Breast epithelium (tissue), 4 donors: ENCODE measurements at regions not wholly inside any gene's neighbourhood (a gene's known extent, or its start where the extent isn't known, plus 50 kb on each side); places are given as distances from the start of the nearest gene placed in this dataset.
"Not testable (repeated sequence)": the region's sequence is repeated elsewhere in the genome, so short reads cannot be mapped to it uniquely, and the experiment has no call there.

ENCODE experiments used
- DNase-seq, 2 donors: peaks; one replicate each; pipeline ENCODE4 v3.0.0-alpha.2; 2019; ENCODE audit warnings: low spot score in 2 of 2
- H3K27ac ChIP-seq, 2 donors: fragments of 200-600 bp; sonication (generic) in 1 of 2; one replicate each; pipeline ENCODE4 v1.5.1; 2016 to 2019; ENCODE audit warnings: mild to moderate bottlenecking in 1 of 2
- H3K27me3 ChIP-seq, 2 donors: fragments of 200-600 bp; sonication (generic) in 1 of 2; one replicate each; pipeline versions ENCODE4 v1.5.1 to v1.6.0; 2017 to 2019; ENCODE audit warnings: control low read depth in 1 of 2, mild to moderate bottlenecking in 1 of 2
- H3K36me3 ChIP-seq: fragments of 200-600 bp; one replicate; pipeline ENCODE4 v1.5.1; 2019
- H3K4me1 ChIP-seq, 2 donors: fragments of 200-600 bp; sonication (generic); one replicate each; pipeline ENCODE4 v1.5.1; 2016 to 2019; ENCODE audit warnings: control low read depth in 1 of 2
- H3K4me3 ChIP-seq, 3 donors: fragments of 200-600 bp; sonication (generic); 1 replicate in 2 of 3; 2 replicates in 1 of 3; pipeline ENCODE4 v1.5.1; 2016 to 2019; ENCODE audit warnings: mild to moderate bottlenecking in 3 of 3, moderate library complexity in 2 of 3
- H3K9me3 ChIP-seq, 2 donors: fragments of 200-600 bp; sonication (generic) in 1 of 2; one replicate each; pipeline ENCODE4 v1.5.1; 2016 to 2019; ENCODE audit warnings: control low read depth in 1 of 2
- POLR2A ChIP-seq: fragments of 450-650 bp; IDR thresholded peaks from one replicate; pipeline ENCODE4 v1.6.1; 2016; ENCODE audit warnings: antibody characterized with exemption, mild to moderate bottlenecking, moderate library complexity
- POLR2AphosphoS5 ChIP-seq, 3 donors: sonication (generic); formaldehyde crosslinking; IDR thresholded peaks; one replicate each; pipeline ENCODE4 v1.6.1; 2017; ENCODE audit warnings: antibody characterized with exemption in 3 of 3
- intact Hi-C: fragments of 100-400 bp; cut with DNase I; formaldehyde crosslinking; loops from one replicate; pipeline ENCODE4 v1.15.1; 2023; ENCODE audit warnings: low total_unique reads
- TF ChIP-seq, protein P1 (sequence below), 3 donors: fragments of 450-650 bp; IDR thresholded peaks; one replicate each; pipeline ENCODE4 v1.5.1; 2016 to 2017; ENCODE audit warnings: antibody characterized with exemption in 3 of 3, mild to moderate bottlenecking in 3 of 3, moderate library complexity in 3 of 3

GRCh38 chr2:226295123-226295522 lies 504.5 kb downstream of the IRS1 start:
- no peaks in the 10 kb centered on the region for H3K4me1 ChIP-seq
- H3K4me3 ChIP-seq: no peak overlapping the region
- intact Hi-C loops: no loop called here
- H3K27me3 ChIP-seq: no peaks in the 10 kb centered on the region
- no peak for DNase-seq
- TF ChIP-seq POLR2A: no peak
- H3K27ac ChIP-seq: no peak overlapping the region
- H3K9me3 ChIP-seq: peaks cover 10 to 17% of the 10 kb centered on the region in 2 donors
- H3K36me3 ChIP-seq: no peaks in the 10 kb centered on the region

DNA sequence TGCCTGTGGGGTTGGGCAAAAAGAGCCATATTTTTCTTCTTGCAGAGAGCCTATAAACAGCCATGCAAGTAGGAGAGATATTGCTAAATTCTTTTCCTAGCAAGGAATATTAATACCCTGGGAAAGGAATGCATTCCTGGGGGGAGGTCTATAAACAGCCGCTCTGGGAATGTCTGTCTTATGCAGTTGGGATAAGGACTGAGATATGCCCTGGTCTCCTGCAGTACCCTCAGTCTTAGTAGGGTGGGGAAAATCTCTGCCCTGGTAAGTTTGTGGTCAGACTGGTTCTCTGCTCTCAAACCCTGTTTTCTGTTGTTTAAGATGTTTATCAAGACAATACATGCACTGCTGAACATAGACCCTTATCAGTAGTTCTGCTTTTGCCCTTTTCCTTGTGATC lies 508.3 kb downstream of the IRS1 start:
- peaks cover 10 to 17% of the 10 kb centered on the region in 2 donors for H3K9me3 ChIP-seq
- H3K4me1 ChIP-seq, H3K27ac ChIP-seq, intact Hi-C loops, H3K27me3 ChIP-seq, DNase-seq, H3K36me3 ChIP-seq, H3K4me3 ChIP-seq: not testable (repeated sequence)

DNA sequence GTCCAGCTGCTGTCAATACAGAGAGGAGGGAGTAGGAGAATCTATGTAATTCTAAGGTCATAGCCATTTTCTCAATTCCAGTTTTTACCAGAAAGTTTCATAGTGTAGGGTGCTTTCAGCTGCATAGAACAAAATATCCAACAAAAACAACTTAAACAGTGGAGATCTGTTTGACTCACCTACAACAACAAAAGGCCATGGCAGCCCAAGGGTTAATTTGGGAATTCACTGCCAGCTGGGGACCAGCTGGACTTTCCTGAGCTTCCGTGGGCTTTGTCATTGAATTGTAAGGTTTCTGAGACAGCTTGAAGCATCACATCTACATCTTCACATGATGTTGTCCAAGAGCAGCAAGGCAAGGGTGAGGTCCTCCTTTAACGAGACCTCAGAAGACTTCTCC lies 512.7 kb downstream of the IRS1 start:
- Histone ChIP-seq H3K36me3 (no peaks in the 10 kb centered on the region), H3K4me3 (no peak overlapping the region), H3K9me3 (peaks cover 9 to 14% of the 10 kb centered on the region in 2 donors), H3K27me3 (no peaks in the 10 kb centered on the region), H3K4me1 (no peaks in the 10 kb centered on the region), H3K27ac (no peak overlapping the region)
- intact Hi-C loops: no loop called here
- no peak for TF ChIP-seq POLR2AphosphoS5 (IDR thresholded peaks at IDR 0.05)
- TF ChIP-seq, protein P1, sequence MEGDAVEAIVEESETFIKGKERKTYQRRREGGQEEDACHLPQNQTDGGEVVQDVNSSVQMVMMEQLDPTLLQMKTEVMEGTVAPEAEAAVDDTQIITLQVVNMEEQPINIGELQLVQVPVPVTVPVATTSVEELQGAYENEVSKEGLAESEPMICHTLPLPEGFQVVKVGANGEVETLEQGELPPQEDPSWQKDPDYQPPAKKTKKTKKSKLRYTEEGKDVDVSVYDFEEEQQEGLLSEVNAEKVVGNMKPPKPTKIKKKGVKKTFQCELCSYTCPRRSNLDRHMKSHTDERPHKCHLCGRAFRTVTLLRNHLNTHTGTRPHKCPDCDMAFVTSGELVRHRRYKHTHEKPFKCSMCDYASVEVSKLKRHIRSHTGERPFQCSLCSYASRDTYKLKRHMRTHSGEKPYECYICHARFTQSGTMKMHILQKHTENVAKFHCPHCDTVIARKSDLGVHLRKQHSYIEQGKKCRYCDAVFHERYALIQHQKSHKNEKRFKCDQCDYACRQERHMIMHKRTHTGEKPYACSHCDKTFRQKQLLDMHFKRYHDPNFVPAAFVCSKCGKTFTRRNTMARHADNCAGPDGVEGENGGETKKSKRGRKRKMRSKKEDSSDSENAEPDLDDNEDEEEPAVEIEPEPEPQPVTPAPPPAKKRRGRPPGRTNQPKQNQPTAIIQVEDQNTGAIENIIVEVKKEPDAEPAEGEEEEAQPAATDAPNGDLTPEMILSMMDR (IDR thresholded peaks at IDR 0.05): no peak
- TF ChIP-seq POLR2A: no peak
- DNase-seq: no peak

DNA sequence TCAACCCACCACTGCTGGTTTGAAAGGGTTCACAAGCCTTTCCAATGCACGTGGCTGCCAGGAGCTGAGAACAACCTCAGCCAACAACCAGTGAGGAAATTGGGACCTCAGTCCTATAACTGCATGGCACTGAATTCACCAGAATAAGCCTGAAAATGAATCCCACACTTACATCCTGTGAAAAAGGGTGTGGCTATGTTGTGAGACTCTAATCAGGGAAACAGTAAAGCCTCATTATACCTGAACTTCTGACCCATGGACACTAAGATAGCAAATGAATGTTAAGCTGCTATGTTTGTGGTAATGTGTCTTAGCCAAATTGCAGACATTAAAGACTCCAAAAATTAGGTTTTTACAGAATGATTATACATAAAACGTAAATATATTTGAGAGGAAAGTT lies 515.8 kb downstream of the IRS1 start:
- TF ChIP-seq POLR2AphosphoS5 (IDR thresholded peaks at IDR 0.05) (no peak), POLR2A (no peak)
- no peaks in the 10 kb centered on the region for H3K36me3 ChIP-seq
- no peak overlapping the region for H3K4me3 ChIP-seq
- no peak overlapping the region for H3K27ac ChIP-seq
- no peaks in the 10 kb centered on the region for H3K9me3 ChIP-seq
- intact Hi-C loops: no loop called here
- no peak for DNase-seq
- H3K4me1 ChIP-seq: no peaks in the 10 kb centered on the region
- H3K27me3 ChIP-seq: no peaks in the 10 kb centered on the region

DNA sequence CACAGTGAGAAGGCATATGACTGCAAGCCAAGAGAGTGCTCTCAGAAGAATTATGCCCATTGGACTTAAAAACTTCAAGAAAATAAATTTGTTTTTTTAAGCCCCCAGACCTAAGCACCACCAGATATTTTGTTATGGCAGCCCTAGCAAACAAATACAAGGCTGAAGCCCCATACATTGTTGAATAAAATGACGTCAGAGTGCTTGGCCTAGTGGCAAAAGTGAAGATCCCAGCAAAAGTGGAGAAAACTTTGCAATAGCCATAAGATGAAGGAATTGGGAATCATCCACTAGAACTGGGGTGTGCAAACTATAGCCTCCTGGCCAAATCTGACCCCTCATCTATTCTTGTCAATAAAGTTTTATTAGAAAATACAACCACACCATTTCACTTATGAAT lies 517.5 kb downstream of the IRS1 start:
- TF ChIP-seq POLR2A (no peak), POLR2AphosphoS5 (IDR thresholded peaks at IDR 0.05) (no peak)
- TF ChIP-seq, protein P1 (IDR thresholded peaks at IDR 0.05): no peak
- DNase-seq: no peak
- Histone ChIP-seq H3K4me1 (no peaks in the 10 kb centered on the region), H3K27ac (no peak overlapping the region), H3K27me3 (no peaks in the 10 kb centered on the region), H3K36me3 (no peaks in the 10 kb centered on the region), H3K9me3 (no peaks in the 10 kb centered on the region), H3K4me3 (no peak overlapping the region)
- intact Hi-C loops: no loop called here

DNA sequence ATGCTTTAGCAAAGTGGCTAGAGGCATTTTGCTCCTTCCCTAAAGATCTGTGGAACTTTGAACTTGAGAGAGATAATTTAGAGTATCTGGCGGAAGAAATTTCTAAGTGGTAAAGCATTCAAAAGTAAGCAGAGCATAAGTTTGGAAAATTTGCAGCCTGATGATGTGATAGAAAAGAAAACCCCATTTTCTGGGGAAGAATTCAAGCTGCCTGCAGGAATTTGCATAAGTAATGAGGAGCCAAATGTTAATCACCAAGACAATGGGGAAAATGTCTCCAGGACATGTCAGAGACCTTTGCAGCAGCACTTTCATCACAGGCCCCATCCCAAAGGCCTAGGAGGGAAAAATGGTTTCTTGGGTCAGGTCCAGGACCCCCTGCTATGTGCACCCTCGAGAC lies 519.5 kb downstream of the IRS1 start:
- H3K4me1 ChIP-seq, H3K27ac ChIP-seq, H3K9me3 ChIP-seq, H3K4me3 ChIP-seq, H3K27me3 ChIP-seq, DNase-seq, H3K36me3 ChIP-seq, intact Hi-C loops: not testable (repeated sequence)

- no peaks in the 10 kb centered on the region for H3K9me3 ChIP-seq
- no peak for DNase-seq
- H3K4me1 ChIP-seq: no peaks in the 10 kb centered on the region
- intact Hi-C loops: no loop called here
- no peaks in the 10 kb centered on the region for H3K27me3 ChIP-seq
- H3K4me3 ChIP-seq: no peak overlapping the region
- TF ChIP-seq POLR2A: no peak
- H3K27ac ChIP-seq: no peak overlapping the region
- no peaks in the 10 kb centered on the region for H3K36me3 ChIP-seq
Measured at GRCh38 chr2:226275215-226275614, 524.4 kb downstream of the IRS1 start.

DNA sequence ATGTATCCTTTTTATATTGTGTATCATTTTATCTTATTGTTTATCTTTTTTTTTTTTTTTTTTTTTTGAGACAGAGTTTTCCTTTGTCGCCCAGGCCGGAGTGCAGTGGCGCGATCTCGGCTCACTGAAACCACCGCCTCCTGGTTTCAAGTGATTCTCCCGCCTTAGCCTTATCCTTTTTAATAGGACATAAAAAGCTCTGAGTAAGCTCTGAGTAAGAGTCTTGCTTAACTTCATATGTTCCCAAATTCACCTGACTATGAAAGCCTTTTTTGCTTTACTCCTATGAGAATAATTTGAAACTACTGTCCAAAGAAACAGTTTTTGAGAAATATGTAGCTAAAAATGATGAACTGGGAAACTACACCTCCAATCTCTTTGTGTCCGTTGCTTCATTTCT lies 525.5 kb downstream of the IRS1 start:
- Histone ChIP-seq H3K4me3 (no peak overlapping the region), H3K4me1 (no peaks in the 10 kb centered on the region), H3K9me3 (no peaks in the 10 kb centered on the region), H3K27ac (no peak overlapping the region), H3K27me3 (no peaks in the 10 kb centered on the region), H3K36me3 (no peaks in the 10 kb centered on the region)
- DNase-seq: no peak
- intact Hi-C loops: no loop called here
- TF ChIP-seq, protein P1 (IDR thresholded peaks at IDR 0.05): no peak
- TF ChIP-seq POLR2A: no peak
- no peak for TF ChIP-seq POLR2AphosphoS5 (IDR thresholded peaks at IDR 0.05)
